OCI-LY1 (cell line): ENCODE measurements at regions not wholly inside any gene's neighbourhood (a gene's known extent, or its start where the extent isn't known, plus 50 kb on each side); places are given as distances from the start of the nearest gene placed in this dataset.

Experiments used
- CTCF ChIP-seq: fragments of 200-600 bp; sonication (generic), shearing (Covaris generic); IDR thresholded peaks from 2 replicates; pipeline ENCODE4 v1.5.1; 2017; ENCODE audit warnings: mild to moderate bottlenecking, antibody characterized with exemption, low read length, moderate library complexity, mixed read lengths
- EZH2 ChIP-seq: fragments of 200-600 bp; sonication (generic), shearing (Covaris generic); IDR thresholded peaks from 2 replicates; pipeline ENCODE4 v1.8.0; 2017; ENCODE audit warnings: borderline replicate concordance, mixed run types, mild to moderate bottlenecking, antibody characterized with exemption, low read length, moderate library complexity, mixed read lengths

- TF ChIP-seq EZH2: no peak
- TF ChIP-seq CTCF: no peak
Observed at GRCh38 chr4:156638925-156639605, 332.5 kb downstream of the PDGFC start.
